SK-N-SH (cell line): ENCODE measurements at regions not wholly inside any gene's neighbourhood (a gene's known extent, or its start where the extent isn't known, plus 50 kb on each side); places are given as distances from the start of the nearest gene placed in this dataset.

Source experiments
- ELF1 ChIP-seq: IDR thresholded peaks from 2 replicates; pipeline ENCODE4 v1.4.0; 2012
- EP300 ChIP-seq, 2 experiments: IDR thresholded peaks; 2 replicates each; pipeline versions ENCODE4 v1.4.0 to v1.6.1; 2012; ENCODE audit warnings: borderline replicate concordance in 1 of 2, low read depth in 1 of 2, low read length in 1 of 2
- FOXJ3 ChIP-seq: sonication (generic); formaldehyde crosslinking; IDR thresholded peaks from 2 replicates; pipeline ENCODE4 v1.5.1; 2020; ENCODE audit warnings: mild to moderate bottlenecking, missing genetic modification reagents
- MXI1 ChIP-seq: IDR thresholded peaks from 2 replicates; pipeline ENCODE4 v1.6.1; 2012; ENCODE audit warnings: mild to moderate bottlenecking, low read depth, low read length, improper control_type of control experiment
- POLR2AphosphoS5 ChIP-seq: IDR thresholded peaks from 2 replicates; pipeline ENCODE4 v1.6.1; 2012; ENCODE audit warnings: low read depth, low read length
- RAD21 ChIP-seq: IDR thresholded peaks from 2 replicates; pipeline ENCODE4 v1.6.1; 2012; ENCODE audit warnings: mild to moderate bottlenecking, low read length
- RXRA ChIP-seq: IDR thresholded peaks from 2 replicates; pipeline ENCODE4 v1.4.0; 2012; ENCODE audit warnings: low read depth, mild to moderate bottlenecking, borderline replicate concordance
- TAF1 ChIP-seq: IDR thresholded peaks from 2 replicates; pipeline ENCODE4 v1.6.1; 2012; ENCODE audit warnings: low read depth, mild to moderate bottlenecking, low read length, moderate library complexity, borderline replicate concordance
- TCF12 ChIP-seq: IDR thresholded peaks from 2 replicates; pipeline ENCODE4 v1.4.0; 2012
- YY1 ChIP-seq: IDR thresholded peaks from 2 replicates; pipeline ENCODE4 v1.4.0; 2012; ENCODE audit warnings: low read depth, mild to moderate bottlenecking
- TF ChIP-seq, protein P1 (sequence below): fragments of 200-600 bp; sonication (generic); IDR thresholded peaks from 2 replicates; pipeline ENCODE4 v1.6.1; 2017; ENCODE audit warnings: antibody characterized with exemption, mild to moderate bottlenecking, moderate library complexity
- TF ChIP-seq, protein P2 (sequence below): IDR thresholded peaks from 2 replicates; pipeline ENCODE4 v1.4.0; 2012; ENCODE audit warnings: low read depth

DNA sequence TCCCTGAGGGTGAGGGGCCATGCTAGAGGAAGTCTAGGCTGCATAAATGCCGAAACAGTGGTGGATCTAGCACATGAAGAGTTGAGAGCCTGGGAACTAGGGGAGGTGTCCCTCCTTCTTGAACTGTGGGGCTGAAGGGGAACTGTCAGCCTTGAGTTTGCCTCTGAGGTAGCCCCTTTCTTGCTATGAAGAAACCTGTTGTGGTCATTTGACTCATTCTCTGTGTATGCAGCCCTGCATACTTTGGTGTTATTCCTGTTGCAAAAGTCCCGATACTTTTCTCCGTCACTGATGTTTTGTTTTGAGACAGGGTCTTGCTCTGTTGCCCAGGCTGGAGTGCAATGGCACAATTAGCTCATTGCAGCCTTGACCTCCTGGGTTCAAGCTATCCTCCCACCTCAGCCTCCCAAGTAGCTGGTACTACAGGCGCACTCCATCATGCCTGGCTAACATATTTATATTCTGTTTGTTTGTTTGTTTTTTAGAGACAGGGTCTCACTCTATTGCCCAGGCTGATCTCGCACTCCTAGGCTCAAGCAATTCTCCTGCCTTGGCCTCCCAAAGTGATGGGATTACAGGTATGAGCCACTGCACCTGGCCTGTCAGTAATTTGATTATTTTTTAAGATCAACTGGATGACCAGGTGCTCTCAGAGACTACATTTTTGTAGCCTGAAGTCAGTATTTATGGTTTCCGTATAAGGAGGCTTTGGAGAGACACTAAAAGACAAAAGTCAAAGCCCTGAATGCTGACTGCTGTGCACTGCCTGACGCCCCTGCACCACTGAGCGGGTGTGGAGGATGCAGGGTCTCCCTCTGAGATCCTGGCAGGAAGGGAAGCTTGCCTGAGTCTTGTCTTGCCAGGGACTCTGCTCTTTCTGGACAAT lies 86.2 kb upstream of the KCNK12 start:
- TF ChIP-seq RAD21 (no peak), TAF1 (no peak), POLR2AphosphoS5 (no peak), TCF12 (no peak), FOXJ3 (CRISPR knock-in tag) (no peak), EP300 (IDR thresholded peaks at IDR 0.05; ENCODE audit: borderline replicate concordance in 1 of 2, low read depth in 1 of 2, low read length in 1 of 2) (no peak), RXRA (no peak), ELF1 (no peak), MXI1 (no peak), YY1 (no peak)
- TF ChIP-seq, protein P1, sequence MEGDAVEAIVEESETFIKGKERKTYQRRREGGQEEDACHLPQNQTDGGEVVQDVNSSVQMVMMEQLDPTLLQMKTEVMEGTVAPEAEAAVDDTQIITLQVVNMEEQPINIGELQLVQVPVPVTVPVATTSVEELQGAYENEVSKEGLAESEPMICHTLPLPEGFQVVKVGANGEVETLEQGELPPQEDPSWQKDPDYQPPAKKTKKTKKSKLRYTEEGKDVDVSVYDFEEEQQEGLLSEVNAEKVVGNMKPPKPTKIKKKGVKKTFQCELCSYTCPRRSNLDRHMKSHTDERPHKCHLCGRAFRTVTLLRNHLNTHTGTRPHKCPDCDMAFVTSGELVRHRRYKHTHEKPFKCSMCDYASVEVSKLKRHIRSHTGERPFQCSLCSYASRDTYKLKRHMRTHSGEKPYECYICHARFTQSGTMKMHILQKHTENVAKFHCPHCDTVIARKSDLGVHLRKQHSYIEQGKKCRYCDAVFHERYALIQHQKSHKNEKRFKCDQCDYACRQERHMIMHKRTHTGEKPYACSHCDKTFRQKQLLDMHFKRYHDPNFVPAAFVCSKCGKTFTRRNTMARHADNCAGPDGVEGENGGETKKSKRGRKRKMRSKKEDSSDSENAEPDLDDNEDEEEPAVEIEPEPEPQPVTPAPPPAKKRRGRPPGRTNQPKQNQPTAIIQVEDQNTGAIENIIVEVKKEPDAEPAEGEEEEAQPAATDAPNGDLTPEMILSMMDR = no peak
- TF ChIP-seq, protein P2, sequence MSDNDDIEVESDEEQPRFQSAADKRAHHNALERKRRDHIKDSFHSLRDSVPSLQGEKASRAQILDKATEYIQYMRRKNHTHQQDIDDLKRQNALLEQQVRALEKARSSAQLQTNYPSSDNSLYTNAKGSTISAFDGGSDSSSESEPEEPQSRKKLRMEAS = no peak
